Suppressor macrophage (primary cell): ENCODE measurements at regions not wholly inside any gene's neighbourhood (a gene's known extent, or its start where the extent isn't known, plus 50 kb on each side); places are given as distances from the start of the nearest gene placed in this dataset.
"Not testable (repeated sequence)": the region's sequence is repeated elsewhere in the genome, so short reads cannot be mapped to it uniquely, and the experiment has no call there.

Experiments
- DNase-seq, 4 experiments: peaks; one replicate each; pipeline ENCODE4 v3.0.0-alpha.2; 2020 to 2022

DNA sequence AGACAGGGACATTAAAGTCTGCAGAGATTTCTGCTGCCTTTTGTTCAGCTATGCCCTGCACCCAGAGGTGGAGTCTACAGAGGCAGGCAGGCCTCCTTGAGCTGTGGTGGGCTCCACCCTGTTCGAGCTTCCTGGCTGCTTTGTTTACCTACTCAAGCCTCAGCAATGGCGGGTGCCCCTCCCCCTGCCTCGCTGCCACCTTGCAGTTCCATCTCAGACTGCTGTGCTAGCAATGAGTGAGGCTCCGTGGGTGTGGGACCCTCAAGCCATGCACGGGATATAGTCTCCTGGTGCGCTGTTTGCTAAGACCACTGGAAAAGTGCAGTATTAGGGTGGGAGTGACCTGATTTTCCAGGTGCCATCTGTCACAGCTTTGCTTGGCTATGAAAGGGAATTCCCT is 125.4 kb upstream of the FOXG1 start:
- DNase-seq = not testable (repeated sequence)

DNA sequence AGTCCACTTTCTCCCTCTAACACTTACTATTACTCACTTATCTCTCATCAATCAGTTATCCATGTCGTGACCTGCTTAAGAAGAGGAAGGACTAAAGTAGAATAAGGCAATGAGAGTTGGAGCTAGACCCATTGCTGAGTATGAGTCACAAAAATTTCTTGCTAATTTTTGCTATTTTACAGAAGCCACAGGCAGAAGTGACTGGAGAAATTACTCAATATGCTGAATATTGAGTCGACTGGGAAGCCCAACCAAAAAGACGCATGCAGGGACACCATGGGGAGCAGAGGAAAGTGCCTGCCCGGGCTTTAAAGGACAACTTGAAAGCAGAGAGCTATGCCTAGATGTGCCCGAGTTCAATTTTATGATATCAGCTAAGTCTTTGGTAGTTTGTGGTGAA is 115.4 kb upstream of the FOXG1 start:
- peak in 2 of 4 experiments; percentile 2 to 9 for DNase-seq

DNA sequence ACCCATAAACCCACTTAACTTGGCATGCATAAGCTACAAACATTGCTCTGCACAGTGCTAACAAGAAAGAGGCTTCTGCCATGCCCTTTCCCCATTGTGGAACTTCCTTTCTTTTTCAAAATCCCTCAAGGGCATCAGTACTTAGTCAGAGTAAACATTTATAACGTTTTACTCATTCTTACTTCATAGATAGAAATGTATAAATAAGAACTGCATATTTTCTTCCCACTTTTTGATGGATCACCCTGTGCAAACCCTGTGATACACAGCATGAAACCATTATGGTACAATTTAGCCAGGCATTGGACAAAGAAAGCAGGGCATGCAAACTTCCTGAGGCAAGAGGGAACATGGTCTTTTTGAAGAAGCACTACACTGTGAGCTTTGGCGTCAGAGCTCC is 113.8 kb upstream of the FOXG1 start:
- no peak for DNase-seq

DNA sequence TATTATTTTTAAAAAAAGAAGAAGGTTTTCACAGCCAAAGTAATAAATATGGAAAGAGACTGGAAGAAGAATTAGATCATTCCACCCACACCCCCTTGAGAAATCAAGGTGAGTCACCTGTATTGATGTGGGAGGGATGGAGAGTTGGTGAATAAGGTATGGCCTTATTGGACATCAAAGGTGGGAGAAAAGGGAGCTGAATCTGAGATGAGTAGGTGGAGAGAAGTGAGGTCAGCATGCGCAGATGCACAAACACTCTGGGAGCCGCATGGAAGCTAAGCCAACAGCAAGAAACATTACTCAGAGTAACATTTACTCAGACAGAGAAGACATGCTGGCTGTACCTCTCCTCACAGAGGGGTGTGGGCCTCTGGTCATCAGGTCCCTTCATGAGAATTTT is 113.1 kb upstream of the FOXG1 start:
- DNase-seq = no peak

DNA sequence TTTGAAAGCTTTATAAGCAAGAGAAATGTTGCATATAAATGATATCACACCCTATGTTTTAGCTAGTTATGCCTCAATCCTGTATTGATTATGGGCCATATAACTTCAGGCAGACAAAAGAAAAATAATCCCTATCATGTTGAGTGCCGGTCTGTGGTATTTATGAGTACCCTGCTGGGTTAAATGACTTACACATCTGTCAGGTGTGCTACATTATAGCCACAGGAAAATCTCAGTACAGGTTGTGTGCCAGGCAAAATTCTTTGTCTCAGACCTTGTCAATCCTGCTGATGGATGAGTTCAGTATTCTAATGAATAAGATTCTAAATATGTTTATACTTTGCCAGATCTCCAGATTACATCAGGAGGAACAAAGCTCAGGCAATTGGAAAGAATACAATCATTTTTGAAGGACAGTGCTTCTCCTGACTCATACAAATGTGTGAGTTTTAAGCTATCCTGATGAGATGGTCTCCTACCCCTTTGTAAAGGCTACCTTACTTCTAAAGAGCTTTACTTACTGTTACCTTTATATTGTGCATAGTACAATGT is 109.8 kb upstream of the FOXG1 start:
- DNase-seq = no peak

DNA sequence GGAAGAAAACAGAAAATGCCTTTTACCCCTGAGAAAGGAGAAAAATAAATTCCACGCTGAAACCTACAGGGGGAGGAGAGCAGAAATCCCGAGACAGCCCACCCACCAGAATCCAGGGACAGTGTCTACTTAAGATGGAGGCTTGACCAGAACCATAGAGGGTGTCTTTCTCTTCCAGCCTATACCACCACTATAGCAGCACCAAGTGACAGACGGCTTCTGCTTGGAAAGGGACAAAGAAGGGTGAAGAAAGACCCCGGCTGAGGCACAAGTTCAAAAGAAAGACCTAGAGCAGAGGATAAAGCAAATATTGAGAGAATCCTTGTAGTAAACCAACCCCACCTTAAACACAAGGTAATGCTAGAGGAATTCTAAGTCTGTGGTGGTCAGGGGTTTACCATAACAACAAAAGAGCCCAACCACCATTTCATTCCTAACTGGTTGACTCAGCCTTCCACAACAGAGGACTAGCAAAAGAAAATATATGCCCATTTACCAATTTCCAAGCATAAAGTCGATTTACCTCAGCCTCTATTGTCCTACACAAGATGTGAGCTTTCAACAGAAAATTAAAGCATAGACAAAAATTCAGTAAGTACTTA is 105.3 kb upstream of the FOXG1 start:
- DNase-seq = no peak

DNA sequence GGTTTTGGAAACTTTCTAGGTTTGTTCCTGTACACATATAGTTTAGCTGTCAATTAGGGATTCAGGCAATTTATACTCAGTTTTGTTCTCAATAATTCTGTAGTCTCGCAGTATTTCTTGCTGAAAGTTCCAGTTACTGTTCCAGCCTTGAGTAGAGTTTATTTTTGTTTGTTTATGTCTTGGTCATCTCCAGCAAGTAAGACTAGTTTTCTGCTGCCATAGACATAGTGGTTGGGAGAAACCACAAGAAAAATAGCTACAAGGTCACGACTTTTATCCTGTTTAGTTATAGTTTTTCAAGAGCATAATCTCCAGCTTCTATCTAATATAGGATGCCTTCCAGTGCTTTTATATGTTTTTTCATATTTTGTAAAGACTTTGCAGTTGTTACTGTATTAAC is 99.6 kb upstream of the FOXG1 start:
- no peak for DNase-seq

DNA sequence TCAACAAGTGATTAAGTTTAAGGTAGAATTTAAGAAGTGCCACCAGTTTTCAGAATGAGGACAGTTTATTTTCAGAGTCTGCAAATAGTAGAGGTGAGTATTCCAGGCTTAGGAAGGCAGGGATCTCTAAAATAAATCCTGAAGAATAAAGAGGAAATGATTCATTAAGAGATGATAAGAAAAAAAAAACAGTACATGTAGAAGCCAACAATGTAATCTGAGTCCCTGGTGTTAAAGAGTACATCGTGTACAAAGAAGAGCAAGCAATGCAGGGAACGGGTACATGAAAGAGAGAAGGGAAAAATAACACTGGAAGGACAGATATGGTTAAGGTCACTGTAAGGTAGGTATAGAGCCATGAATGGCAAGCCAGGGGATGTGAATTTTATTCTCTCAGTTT is 95.2 kb upstream of the FOXG1 start:
- DNase-seq = no peak

DNA sequence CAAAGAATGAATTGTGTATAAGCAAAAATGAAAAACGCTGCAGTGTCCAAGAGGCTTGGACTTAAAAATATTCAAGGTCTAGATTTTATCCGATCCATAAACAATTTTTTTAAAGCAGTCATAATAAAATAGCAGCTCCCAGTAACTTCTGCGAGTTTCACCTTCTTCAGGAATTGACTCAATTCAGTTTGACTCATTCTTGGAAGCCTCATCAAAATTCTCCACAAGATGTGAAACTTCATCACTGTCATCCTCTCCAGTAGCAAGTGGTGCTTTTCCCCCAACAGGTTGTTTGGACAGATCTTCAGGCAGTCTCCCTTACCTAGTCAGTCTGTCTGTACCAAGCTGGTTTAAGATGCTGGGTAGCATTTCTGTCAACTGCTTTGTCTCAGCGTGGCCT is 93.5 kb upstream of the FOXG1 start:
- DNase-seq = no peak

DNA sequence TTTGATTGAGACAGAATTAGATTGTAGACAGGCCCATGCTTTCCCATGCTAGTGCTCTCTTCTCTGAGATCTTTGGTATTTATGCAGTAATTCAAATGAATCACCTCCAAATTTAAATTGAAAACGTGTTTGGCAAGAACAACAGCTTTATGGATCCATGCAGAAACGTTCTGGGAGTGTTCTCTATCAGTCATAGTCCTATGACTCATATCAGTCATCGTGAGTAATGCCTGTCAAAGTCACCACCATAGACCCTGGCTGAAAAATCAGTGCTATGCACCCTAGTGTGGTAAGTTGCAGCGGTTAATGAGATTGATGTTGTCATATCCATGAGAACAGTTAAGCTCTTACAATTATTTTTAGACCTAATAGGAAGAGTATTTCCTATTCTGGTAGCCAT is 90.1 kb upstream of the FOXG1 start:
- peak in 1 of 4 experiments; percentile 4 for DNase-seq

DNA sequence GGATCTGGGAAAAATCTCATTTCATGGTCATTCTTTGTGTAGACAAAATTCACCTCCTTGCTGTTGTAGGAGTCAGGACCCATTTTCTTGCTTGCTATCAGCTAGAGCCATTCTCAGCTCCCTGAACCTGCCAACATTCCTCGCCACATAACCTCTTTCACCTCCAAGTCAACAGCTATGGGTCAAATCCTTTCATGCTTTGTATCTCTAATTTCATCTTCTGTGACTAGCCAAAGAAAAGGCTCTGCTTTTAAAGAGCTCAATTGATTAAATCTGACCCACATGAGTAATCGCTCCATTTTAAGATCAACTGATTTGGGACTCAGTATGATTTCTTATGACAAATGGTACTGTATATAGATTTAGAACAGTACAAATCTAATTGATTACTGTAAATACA is 89.2 kb upstream of the FOXG1 start:
- DNase-seq = no peak

DNA sequence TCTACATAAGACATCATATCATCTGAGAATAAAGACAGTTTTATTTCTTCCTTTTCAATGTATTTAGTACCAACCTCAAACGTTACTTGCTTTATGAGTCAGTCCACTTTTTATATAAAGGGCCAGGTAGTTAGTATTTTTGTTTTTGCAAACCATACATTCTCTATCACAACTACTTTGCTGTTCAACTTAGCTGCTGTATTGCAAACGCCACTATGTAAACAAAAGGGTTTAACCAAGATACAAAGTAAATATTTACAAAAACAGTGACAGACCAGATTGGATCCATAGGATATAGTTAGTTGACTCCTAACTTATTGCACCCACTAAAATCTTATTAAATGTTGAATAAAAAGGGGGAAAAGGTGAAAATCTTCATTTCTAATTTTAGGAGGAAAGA is 87.7 kb upstream of the FOXG1 start:
- no peak for DNase-seq

DNA sequence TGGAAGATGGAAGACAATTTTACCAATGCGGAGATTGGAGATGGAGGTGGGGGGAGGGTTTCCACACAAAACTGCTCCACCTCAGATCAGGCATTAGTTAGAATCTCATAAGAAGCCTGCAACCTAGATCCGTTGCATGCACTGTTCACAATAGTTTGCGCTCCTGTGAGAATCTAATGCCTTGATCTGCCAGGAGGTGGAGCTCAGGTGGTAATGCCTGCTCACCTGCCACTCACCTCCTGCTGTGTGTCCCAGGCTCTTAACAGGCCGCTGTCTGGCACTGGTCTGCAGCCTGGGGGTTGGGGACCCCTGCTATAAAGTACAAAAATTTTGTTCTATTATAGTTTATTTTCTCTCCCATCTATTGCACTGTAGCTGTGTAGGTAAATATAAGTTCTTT is 84.9 kb upstream of the FOXG1 start:
- DNase-seq = no peak

DNA sequence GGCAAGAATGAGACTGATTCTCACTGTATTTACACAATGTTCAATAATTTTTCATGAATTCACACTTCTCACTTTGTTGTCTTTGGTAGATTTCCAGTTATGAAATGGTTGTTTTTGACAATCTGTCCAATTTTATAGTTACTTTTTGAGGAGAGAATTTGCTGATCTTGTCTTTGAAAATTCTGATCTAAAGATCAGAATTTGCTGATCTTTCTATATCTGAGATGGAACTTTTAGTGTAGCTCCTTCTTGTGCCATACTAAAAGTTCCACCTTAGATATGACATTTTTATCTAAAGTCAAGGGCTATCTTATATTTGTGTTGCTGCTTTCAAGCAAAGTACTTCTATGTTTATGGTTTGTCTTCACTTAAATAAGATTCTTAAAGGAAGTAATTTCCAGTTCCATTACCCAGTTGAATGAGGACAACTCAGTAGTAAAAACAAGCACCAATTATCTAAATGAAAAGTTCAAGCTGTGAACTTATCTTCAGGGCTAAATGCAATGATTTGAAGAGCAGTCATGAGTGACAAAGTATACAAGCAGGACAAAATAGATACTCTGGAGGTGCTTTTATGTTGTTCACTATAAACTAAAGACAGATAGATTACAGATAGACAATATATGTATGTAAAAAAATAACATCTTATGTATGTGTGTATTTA is 76.4 kb upstream of the FOXG1 start:
- DNase-seq = no peak

DNA sequence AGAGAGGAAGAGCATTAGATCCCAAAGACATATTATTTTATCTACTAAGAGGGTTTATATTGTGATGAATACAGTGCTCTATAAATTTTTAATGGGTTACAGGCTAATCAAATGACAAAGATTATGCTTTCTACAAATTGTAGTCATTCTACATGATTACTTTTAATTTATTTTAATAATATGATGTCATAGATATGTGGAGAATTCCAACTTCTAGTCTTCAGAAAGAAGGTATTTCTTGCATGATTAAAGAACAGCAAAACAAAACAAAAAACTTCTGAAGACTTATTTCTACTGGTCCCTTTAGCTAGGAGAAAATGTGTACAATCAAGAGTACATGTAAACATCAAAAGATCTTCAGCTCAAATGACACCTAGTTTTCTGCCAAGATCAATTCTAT is 71.5 kb upstream of the FOXG1 start:
- DNase-seq = no peak

DNA sequence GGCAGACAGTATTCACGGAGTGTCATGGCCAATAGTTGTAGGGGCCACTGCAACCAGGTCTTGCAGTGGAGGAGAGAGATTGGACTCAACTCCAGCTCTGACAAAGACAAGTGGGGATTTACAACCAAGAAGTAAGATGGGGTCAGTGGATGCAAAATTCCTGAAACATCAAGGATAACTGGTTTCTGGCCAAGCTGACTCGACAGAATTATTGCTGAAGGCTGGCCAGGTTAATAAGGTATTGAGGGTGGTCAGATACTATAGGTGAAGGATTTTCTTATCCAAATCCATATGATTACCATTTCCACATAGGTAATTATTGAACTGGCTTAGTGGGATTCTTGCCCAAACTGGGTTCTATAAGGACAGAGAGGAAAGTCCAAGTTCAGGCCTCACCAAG is 64.9 kb upstream of the FOXG1 start:
- no peak for DNase-seq

DNA sequence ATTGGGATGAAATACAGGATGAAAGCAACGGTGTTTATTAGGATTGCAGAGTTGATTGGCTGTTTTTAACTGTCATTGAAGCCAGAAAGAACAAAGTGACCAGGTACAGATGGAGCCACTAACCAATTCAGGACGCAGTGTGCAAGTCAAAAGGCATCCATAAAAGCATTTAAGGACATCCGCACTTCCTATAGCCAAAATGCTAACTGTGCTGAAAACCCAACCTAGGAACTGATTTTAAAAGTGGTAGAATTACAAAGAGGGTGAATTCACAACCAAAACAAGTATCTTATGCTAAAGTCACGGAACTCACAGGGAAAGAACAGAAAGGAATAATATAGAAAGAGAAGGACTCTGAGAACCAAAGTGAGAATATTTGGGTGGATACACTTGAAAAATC is 63.1 kb upstream of the FOXG1 start:
- no peak for DNase-seq

DNA sequence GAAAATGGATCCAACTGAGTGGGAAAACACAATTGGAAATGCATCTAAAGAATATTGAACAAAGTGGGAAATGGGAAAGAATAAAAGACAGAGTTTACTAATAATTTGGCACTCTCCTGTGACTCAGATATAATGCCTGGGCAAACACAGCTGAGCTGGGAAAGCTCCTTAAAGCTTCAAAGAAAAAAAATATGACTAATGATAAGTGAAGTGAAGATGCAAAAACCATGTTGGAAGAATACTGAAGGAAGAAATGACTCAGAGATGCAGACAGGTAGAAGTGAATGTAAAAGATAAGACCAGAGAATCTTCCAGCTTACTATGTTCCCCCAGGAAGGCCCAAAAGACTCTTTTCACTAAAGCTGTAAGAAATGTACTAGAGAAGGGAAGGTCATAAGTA is 62.4 kb upstream of the FOXG1 start:
- DNase-seq = no peak

DNA sequence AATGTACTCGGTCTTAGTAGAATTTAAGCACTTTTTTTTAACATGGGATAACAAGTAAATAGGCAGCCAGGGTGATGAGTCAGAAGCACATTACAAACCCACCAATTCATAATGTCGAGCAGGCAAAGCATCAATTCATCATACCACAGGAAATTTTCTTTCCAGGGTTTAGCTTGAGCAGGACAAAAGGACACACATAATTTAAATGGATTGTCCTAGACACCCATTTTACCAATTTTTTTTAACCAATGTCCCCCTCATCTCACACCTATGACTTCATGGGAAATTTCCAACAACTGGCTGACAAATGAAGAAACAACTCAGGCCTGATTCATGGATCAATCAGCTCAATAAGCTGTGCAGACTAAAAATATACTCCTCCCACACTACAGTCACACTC is 58.8 kb upstream of the FOXG1 start:
- no peak for DNase-seq

DNA sequence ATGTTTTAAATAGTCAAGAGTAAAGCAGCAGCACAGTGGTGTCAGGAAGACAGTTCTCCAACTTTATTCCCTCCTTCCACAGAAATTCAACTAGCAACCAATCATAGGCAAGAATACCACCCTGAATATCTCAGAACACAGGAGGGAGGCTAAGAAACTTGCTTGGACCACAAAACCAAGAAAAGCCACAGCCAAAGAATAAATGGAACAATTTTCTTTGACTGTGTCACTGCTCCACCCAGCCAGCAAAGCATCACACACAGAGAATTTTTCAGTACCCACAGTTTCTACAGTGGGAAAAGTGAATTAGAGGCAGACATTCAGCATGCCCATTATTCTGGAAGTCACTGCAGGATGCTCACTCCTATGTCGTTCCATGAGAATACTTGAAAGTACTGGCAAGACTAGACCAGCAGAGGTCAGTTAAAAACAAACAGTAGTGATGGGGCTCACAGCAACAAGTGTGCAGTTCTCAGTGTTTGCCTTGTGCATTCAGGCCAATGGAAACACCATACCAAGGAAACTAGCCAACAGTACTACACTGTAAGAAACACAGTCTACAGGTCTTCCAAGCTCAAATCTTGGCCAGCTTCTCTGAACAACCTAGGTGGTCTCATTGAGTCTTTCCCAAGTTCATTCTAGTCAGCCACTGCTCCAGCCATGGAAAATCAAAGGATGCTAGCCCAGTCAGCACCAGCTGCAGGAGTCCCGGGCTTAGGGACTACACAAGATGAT is 56.8 kb upstream of the FOXG1 start:
- DNase-seq = no peak
